Activated CD4-positive, alpha-beta T cell treated with anti-CD3 and anti-CD28 coated beads, Interleukin-10, Interleukin-2, amounts not matched to agents 100 ng/mL and 50 ng/mL, durations not matched to agents 16 hours and 8 hours (primary cell): ENCODE measurements at regions not wholly inside any gene's neighbourhood (a gene's known extent, or its start where the extent isn't known, plus 50 kb on each side); places are given as distances from the start of the nearest gene placed in this dataset.

Experiments
- DNase-seq: peaks from one replicate; pipeline ENCODE4 v3.0.0-alpha.2; 2020

GRCh38 chr6:170176898-170177771 is 113.7 kb downstream of the DLL1 start:
- no peak for DNase-seq

GRCh38 chr6:170176136-170176897 is 114.6 kb downstream of the DLL1 start:
- DNase-seq, result no peak

DNA sequence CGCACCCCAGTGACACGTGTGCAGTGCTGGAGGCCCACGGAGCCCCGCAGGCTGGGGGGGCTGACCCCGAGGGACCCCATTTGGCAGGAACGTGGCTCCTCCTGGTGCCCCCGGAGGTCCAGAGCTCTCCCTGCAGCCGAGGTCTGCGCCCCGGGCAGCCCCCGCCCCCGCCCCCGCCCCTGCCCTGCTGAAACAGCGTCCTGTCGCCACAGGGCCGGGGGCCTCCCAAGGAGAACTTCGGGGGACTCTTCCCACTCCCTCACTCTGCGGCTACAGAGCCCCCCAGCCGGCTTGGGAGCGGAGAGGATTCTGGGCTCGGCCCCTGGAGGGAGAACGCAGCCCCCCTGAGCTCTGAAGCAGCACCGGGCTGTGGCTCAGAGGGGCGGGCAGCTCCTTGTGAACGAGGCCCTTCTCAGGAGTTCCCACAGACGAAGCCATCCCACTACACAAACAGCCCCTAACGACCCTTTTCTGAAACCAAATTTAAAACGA is 115.2 kb downstream of the DLL1 start:
- no peak for DNase-seq

DNA sequence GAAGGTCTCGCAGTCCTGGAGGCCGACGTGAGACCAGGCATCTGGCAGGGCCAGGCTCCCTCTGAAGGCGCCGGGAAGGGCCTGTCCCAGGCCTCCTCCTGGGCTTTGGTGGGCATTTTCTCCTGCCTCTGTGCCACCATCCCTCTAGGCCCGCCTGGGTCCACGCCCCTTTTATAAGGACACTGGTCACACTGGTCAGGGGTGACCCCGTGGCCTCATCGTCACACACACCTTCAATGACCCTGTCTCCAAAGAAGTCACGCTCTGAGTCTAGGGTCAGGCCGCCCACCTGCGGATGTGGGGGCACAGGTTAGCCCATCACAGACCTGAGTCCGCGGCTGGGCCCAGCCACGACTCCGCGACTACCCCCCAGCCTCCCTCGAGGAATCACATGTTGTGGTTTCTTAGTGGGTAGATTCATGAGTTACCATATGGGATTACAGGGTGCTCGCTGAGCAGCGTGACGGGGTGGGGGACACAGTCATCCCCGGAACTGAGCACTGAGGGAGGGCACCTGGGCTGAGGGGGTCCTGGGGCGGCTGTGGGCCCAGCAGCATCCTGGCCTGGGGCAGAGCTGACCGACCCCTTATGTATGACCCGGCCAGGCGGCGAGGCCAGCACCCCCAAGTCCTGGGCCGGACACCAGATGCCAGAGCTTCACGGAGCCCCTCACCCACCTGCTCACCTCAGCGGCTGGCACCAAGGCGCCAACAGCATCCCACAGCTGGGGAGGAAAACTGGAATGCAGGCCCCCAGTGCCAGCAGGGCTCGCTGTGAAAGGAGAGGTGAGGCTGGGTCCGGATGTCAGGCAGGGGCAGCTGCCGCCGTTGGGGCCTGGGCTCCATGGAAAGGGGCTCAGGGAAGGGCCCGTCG is 115.9 kb downstream of the DLL1 start:
- DNase-seq, result no peak

DNA sequence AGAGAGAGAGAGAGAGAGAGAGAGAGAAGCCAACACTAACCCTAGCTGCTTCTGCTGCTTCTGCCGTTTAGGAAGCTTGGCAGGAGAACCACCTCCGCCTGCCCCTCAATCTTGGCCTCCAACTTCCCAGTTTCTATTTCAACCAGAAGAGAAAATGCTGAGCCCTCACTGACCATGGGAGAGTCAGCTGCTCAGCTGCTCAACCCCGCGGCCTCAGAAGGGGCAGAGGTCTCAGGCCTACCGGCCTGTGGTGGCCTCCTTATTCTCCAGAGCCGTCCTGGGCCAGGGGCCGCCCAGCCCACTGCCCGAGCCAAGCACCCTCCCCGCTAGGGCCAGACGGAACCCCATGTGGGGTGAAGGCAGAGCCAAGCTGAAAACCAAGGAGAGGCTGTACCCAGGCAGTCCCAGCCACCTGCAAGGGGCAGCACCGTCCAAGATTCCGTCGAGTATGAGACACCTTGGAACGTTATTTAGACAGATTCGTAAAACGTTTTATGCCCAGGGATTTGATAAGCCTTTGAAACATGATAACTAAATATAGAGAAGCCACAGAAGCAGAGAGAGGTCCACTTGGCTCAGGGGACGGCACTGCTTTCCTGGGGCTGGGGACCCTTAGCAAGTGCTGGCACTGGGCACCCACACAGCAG is 116.6 kb downstream of the DLL1 start:
- no peak for DNase-seq

DNA sequence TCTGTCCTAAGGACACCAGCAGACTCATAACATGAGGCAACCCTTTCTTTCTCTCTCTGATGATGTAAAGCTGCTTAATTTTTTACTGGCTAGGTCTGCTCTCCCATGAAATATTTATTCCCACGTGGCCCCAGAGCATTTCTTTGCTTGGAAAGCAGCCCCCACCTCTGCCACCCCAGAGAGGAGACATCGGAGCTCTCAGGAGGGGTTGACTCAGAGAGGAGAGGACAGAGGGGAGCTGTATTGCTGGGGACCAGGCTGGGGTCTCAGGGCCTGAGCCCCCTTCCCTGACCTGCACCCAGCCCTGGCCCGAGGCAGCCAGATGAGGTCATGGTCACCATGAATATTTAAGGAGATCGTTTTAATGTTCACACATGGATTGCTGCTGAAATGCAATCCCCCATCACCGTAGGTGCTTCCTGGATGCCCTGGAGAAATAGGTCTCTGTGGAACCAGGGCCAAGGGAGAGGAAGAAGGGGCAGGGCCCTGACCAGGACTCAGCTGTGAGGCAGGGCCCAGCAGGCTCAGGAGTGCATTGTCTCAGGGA is 117.5 kb downstream of the DLL1 start:
- no peak for DNase-seq

DNA sequence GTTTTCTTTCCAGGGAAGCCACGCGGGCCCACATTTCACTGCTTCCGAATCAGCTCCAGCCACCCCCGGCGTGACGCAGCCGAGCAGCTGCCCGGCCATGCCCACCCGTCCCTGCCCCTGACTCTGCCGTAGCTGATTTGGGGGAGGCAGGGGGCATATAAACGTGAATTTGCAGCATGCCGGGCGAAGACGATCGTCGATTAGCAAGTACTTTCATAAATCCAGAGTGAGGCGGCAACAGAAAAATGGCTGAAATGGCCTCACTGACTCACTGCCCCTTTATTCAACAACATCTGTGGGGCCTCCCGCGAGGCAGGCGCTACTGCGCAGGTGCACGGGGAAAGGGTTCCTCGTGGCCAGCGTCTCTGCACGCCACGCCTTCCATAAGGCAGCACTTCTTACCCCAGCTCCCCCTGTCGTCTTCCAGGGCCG is 118.0 kb downstream of the DLL1 start:
- DNase-seq, result no peak

GRCh38 chr6:170172392-170172791 is 118.5 kb downstream of the DLL1 start:
- no peak for DNase-seq

DNA sequence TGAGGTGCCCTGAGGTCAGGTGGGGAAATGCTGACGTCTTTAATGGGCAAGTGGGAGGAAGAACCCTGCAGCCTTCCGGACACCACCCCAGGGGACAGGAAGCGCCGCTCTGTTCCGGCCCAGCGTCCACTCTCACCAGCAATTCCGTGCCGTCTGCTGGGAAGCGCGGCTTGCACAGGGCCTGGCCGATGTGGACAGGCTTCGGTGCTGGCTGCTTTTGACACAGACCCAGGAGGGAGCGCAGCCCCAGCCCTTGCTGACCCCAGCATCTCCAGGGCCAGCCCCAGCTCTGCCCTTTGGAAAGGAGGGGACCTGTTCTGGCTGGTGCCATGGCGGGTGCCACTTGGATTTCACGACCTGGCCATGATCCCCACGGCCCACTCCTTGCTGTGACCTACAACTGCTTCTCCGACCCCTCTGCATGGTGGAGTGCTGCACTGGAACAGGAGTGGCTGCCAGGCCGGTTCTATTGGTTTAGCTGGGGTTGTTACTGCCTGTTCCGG is 123.2 kb downstream of the DLL1 start:
- DNase-seq, result no peak

- DNase-seq, result no peak
Observed at GRCh38 chr6:170166511-170167122, 124.3 kb downstream of the DLL1 start.

- DNase-seq, result no peak
Observed at GRCh38 chr6:170165471-170166117, 125.3 kb downstream of the DLL1 start.

GRCh38 chr6:170165085-170165470 is 125.8 kb downstream of the DLL1 start:
- DNase-seq, result no peak

DNA sequence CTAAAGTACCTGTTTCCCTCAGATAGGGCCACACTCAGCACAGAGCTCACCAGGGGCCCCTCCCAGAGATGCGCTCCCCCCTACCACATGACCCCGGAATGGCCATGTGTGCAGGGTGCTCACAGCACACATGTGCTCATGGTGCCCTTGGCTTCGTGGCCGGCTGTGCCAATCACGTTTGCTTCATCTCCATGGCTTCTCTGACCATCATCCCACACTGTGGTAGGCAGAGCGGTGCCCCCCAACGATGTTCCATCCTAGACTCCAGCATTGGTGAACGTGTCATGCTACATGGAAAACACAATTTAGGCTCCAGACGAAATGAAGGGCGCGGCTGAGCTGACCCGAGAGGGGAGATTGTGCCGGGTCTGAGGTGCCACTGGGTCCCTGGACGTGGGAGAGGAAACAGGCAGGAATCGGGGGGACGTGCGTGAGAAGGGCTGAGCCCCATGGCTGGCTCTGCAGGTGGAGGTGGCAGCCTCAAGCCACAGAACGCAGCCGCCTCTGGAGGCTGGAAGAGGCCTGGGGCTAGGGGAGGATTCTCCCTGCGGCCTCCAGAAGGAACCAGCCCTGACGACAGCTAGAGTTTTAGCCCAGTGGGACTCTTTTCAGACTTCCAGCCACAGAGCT is 126.5 kb downstream of the DLL1 start:
- no peak for DNase-seq

- no peak for DNase-seq
Observed at GRCh38 chr6:170163405-170164170, 127.3 kb downstream of the DLL1 start.

DNA sequence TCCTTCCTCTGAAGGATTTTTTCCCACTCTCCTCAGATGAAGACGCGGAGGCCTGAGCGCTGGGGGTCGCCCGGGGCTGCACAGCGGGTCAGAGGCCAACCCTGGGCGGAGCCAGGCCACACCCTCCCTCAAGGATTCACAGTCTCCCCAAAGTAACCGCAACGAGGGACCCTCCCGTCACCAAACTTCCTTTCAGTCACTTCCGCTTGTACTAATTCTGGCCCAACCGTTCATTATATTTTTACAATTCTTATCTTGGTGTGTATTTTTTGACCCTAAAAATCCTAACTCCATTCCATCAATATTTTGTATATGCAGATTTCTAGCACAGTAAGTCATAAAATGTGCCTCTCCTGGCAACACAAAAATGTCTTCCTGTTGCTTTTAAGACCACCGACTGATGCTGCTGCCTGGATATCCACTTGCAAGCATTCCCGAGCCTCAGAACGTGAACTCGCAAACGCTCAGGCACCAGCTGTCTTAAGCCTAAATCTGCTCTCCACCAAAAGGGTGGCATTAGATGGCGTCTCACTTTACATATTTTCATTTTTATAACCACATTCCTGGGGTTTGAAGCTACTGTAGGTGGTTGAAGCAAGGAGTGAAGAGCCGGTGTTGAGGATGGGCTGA is 128.0 kb downstream of the DLL1 start:
- DNase-seq, result no peak

DNA sequence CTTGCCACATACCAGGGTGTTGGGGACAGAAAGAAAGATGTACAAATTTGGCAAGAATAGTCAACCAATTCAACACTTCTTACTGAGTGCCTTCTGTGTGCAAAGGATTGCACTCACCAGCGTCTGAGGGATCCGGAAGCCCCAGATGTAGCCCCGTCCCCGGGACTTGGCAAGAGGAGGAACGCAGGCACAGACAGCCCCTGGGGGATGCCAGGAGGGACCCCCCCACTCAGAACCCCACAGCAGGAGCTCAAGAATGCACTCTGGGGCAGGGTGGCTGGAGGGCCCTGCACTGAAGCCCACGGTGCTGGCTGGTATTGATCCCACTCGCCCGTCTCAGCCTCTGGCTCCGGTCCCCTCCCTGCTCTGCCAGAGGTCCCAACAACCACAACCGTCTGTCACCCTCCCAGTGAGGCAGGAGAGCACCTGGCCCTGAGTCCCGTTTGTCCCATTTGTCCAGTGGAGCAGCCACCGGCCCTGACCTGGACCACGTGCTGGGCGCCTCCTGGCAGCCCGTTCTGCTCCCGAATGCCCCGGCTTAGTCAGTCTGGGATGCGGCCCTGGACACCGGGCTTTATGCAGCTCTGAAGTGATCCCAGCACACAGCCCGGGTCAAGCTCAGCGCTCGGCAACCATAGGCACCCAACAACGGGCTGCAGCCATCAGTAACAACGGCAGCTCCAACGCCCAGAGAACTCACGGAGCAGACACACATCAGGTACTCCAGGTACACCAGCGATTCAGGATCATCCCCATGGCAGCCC is 128.7 kb downstream of the DLL1 start:
- no peak for DNase-seq

DNA sequence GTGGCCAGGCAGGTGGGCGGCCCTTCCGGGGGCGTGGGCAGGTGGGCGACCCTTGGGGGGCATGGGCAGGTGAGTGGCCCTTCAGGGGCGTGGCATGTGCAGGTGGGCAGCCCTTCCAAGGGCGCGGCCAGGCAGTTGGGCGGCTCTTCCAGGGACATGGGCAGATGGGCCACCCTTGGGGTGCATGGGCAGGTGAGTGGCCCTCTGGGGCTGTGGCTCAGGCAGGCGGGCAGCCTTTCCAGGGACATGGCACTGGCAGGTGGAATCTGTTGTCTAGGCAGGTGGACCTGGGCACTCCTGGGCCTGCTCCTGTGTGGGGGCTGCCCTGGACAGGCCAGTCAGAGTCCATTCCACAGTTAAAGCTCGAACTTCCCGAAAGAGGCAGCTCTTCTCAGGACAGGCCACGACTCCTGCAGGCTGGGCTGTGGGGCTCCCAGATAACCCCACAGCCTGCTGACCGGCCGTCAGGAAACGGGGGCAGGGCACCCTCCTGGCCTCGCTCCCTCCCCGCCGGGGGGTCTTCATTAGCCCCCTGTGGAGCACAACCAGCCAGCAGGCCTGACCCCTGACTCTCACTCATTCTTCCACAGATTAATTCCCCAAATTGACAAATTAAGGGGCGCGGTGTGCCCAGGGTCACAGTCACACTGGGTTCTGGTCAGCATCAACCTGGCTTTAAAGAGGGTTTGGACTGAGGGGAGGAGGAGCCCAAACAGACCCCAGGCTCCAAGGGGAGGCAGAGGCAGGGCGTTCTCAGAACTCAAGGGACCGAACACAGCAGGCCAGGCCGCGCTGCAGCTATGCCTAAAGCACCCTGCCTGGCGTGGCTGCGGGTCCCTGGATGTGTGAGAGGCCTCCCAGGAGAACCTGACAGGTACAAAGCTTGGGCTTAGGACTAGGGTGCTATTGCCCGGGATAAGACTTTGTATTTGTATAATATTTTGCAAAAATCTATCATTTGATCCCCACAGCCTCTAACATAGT is 130.0 kb downstream of the DLL1 start:
- no peak for DNase-seq
